ENCODE measurements at regions not wholly inside any gene's neighbourhood (a gene's known extent, or its start where the extent isn't known, plus 50 kb on each side); places are given as distances from the start of the nearest gene placed in this dataset.
"Not testable (repeated sequence)": the region's sequence is repeated elsewhere in the genome, so short reads cannot be mapped to it uniquely, and the experiment has no call there.

DNA sequence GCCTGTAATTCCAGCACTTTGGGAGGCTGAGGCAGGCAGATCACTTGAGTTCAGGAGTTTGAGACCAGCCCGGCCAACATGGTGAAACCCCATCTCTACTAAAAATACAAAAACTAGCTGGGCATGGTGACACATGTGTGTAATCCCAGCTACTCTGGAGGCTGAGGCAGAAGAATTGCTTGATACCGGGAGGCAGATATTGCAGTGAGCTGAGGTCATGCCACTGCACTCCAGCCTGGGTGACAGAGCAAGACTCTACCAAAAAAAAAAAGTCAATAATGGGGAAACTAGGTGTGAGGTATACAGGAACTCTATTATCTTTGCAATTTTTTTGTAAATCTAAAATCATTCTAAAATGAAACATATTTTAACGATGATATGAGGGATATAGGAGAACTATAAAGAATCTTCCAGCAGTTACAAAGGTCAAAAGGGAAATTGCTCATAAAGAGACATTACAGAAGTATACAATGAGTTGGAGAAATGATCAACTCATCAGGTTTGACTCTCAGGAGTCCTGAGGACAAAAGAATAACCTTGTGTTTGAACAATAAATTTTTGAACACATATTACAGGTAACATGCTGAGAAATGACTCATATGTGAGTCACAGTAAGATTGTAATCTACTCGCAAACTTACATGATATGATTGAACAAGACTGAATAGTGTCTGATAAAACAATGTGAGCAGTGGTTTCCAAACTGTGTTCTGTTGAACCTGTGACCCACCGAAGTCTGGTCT lies 272.6 kb downstream of the FGFR2 start:
- H3K27me3 ChIP-seq: no peaks in the 10 kb centered on the region
- no peaks in the 10 kb centered on the region for H3K36me3 ChIP-seq
- TF ChIP-seq, protein P1, sequence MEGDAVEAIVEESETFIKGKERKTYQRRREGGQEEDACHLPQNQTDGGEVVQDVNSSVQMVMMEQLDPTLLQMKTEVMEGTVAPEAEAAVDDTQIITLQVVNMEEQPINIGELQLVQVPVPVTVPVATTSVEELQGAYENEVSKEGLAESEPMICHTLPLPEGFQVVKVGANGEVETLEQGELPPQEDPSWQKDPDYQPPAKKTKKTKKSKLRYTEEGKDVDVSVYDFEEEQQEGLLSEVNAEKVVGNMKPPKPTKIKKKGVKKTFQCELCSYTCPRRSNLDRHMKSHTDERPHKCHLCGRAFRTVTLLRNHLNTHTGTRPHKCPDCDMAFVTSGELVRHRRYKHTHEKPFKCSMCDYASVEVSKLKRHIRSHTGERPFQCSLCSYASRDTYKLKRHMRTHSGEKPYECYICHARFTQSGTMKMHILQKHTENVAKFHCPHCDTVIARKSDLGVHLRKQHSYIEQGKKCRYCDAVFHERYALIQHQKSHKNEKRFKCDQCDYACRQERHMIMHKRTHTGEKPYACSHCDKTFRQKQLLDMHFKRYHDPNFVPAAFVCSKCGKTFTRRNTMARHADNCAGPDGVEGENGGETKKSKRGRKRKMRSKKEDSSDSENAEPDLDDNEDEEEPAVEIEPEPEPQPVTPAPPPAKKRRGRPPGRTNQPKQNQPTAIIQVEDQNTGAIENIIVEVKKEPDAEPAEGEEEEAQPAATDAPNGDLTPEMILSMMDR (IDR thresholded peaks at IDR 0.05): no peak
- no peak overlapping the region for H3K27ac ChIP-seq
- no peaks in the 10 kb centered on the region for H3K4me1 ChIP-seq (ENCODE audit: control insufficient read depth in 1 of 2, insufficient read depth in 1 of 2, low read depth in 1 of 2, low read length in 1 of 2)
- no peak overlapping the region for H3K4me3 ChIP-seq (ENCODE audit: low read depth in 1 of 2, low read length in 1 of 2)
- no peaks in the 10 kb centered on the region for H3K9me3 ChIP-seq

DNA sequence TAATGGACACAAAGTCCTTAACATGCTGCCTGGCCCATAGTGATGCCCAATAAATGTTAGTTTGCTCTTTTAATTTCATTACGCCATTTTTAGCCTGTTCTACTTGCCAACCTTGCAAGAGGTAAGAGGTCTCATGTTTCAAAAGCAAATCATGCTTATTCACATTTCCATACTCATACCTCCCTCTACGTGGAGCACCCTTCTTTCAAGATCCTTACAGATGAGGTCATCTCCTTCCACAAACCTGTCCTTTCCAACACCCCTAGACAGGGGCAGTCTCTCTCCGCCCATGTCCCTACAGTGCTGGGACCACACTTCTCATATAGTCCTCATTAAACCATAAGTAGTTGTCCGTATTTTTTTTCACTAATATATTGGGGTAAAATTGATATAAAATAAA lies 271.3 kb downstream of the FGFR2 start:
- TF ChIP-seq, protein P1 (IDR thresholded peaks at IDR 0.05): no peak
- Histone ChIP-seq H3K27me3 (no peaks in the 10 kb centered on the region), H3K9me3 (no peaks in the 10 kb centered on the region), H3K36me3 (no peaks in the 10 kb centered on the region), H3K27ac (no peak overlapping the region), H3K4me3 (ENCODE audit: low read depth in 1 of 2, low read length in 1 of 2) (no peak overlapping the region), H3K4me1 (ENCODE audit: control insufficient read depth in 1 of 2, insufficient read depth in 1 of 2, low read depth in 1 of 2, low read length in 1 of 2) (no peaks in the 10 kb centered on the region)

DNA sequence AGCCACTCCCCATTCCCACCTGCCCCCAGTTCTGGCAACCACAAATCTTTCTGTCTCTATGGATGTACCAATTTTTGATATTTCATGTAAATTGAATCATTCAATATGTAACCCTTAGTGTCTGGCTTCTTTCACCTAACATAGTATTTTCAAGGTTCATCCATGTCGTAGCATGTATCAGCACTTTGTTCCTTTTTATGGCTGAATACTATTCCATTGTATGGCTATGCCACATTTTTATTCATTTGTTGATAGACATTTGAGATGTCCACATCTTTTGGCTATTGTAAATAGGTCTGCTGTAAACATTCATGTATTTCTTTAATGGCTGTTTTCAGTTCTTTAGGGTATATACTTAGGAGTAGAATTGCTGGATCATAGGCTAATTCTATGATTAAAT lies 270.5 kb downstream of the FGFR2 start:
- H3K27me3 ChIP-seq: no peaks in the 10 kb centered on the region
- no peaks in the 10 kb centered on the region for H3K36me3 ChIP-seq
- H3K4me3 ChIP-seq (ENCODE audit: low read depth in 1 of 2, low read length in 1 of 2): no peak overlapping the region
- H3K9me3 ChIP-seq: no peaks in the 10 kb centered on the region
- no peaks in the 10 kb centered on the region for H3K4me1 ChIP-seq (ENCODE audit: control insufficient read depth in 1 of 2, insufficient read depth in 1 of 2, low read depth in 1 of 2, low read length in 1 of 2)
- TF ChIP-seq, protein P1 (IDR thresholded peaks at IDR 0.05): no peak
- no peak overlapping the region for H3K27ac ChIP-seq

DNA sequence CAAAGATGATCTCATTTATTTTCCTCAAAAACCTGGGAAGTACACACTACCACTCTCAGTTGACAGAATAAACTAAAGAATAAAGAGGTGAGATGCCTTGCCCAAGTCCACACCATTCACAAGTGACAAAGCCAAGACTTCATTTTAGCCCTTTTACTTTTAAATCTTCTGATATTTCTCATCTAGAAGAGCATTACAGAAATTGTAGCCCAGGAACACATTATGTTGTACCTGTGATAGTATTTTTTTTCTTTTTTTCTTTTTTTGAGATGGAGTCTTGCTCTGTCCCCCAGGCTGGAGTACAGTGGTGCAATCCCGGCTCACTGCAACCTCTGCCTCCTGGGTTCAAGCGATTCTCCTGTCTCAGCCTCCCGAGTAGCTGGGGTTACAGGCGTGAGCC lies 268.6 kb downstream of the FGFR2 start:
- H3K4me1 ChIP-seq (ENCODE audit: control insufficient read depth in 1 of 2, insufficient read depth in 1 of 2, low read depth in 1 of 2, low read length in 1 of 2); H3K4me3 ChIP-seq (ENCODE audit: low read depth in 1 of 2, low read length in 1 of 2); H3K27me3 ChIP-seq; H3K36me3 ChIP-seq; H3K27ac ChIP-seq; H3K9me3 ChIP-seq: not testable (repeated sequence)

DNA sequence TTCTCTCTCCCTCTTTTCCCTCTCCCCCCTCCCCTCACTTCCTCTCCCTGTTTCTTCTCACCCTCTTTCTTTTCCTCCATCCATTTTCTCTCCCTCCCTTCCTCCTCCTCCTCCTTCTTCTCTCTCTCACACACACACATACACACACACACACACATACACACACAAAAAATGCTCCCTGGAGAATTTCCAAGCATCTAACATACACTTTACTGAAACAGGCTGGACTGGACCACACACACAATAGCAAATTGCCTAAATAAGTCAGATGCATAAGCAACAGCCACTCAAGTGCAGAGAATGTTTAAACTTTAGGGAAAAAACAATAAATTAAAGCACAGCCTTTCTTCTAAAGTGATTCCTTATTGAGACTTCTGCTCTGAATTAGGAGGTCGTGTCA lies 267.7 kb downstream of the FGFR2 start:
- H3K36me3 ChIP-seq: no peaks in the 10 kb centered on the region
- no peaks in the 10 kb centered on the region for H3K4me1 ChIP-seq (ENCODE audit: control insufficient read depth in 1 of 2, insufficient read depth in 1 of 2, low read depth in 1 of 2, low read length in 1 of 2)
- TF ChIP-seq, protein P1 (IDR thresholded peaks at IDR 0.05): no peak
- H3K27me3 ChIP-seq: no peaks in the 10 kb centered on the region
- no peak overlapping the region for H3K27ac ChIP-seq
- no peak overlapping the region for H3K4me3 ChIP-seq (ENCODE audit: low read depth in 1 of 2, low read length in 1 of 2)
- no peaks in the 10 kb centered on the region for H3K9me3 ChIP-seq

DNA sequence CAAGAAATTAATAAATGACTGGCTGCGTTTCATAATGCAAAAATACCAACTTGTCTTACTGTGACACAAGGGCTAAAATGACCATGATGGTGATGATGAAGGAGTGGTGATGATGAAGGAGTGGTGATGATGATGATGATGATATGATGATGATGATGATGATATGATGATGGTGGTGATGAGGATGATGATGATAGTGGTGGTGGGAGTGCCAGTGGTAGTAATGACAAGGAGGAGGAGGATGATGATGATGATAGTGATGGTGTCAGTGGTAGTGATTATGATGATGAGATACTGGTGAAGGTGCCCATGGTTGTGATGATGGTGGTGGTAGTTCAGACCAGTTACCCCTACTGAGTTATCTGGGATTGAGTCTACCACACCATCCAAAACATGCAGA lies 265.9 kb downstream of the FGFR2 start:
- H3K36me3 ChIP-seq: no peaks in the 10 kb centered on the region
- H3K27me3 ChIP-seq: no peaks in the 10 kb centered on the region
- no peak overlapping the region for H3K27ac ChIP-seq
- TF ChIP-seq, protein P1 (IDR thresholded peaks at IDR 0.05): no peak
- H3K9me3 ChIP-seq: no peaks in the 10 kb centered on the region
- H3K4me1 ChIP-seq (ENCODE audit: control insufficient read depth in 1 of 2, insufficient read depth in 1 of 2, low read depth in 1 of 2, low read length in 1 of 2): no peaks in the 10 kb centered on the region
- H3K4me3 ChIP-seq (ENCODE audit: low read depth in 1 of 2, low read length in 1 of 2): no peak overlapping the region

Measured in neutrophil (primary cell).